Liver (tissue), 3 donors: ENCODE measurements at regions not wholly inside any gene's neighbourhood (a gene's known extent, or its start where the extent isn't known, plus 50 kb on each side); places are given as distances from the start of the nearest gene placed in this dataset.

Source experiments
- CTCF ChIP-seq: fragments of 150-350 bp; IDR thresholded peaks from 2 replicates; pipeline ENCODE4 v1.5.1; 2017; ENCODE audit warnings: improper control_type of control experiment, low read depth, low read length; ENCODE audit not compliant: missing input control
- MAX ChIP-seq: IDR thresholded peaks from 2 replicates; pipeline ENCODE4 v1.6.1; 2016; ENCODE audit warnings: antibody characterized with exemption
- REST ChIP-seq: IDR thresholded peaks from 2 replicates; pipeline ENCODE4 v1.6.1; 2016; ENCODE audit warnings: antibody characterized with exemption, mild to moderate bottlenecking
- RXRA ChIP-seq, 2 donors: IDR thresholded peaks; 2 replicates each; pipeline ENCODE4 v1.6.1; 2017 to 2018; ENCODE audit warnings: antibody characterized with exemption in 2 of 2, mild to moderate bottlenecking in 1 of 2
- TAF1 ChIP-seq: conservative IDR thresholded peaks from 2 replicates; pipeline ENCODE4 v1.6.1; 2016; ENCODE audit warnings: antibody characterized with exemption, mild to moderate bottlenecking
- donor health status: healthy.
- donor health status: healthy.

- TF ChIP-seq CTCF: no peak
- TF ChIP-seq REST: no peak
- TF ChIP-seq RXRA (IDR thresholded peaks at IDR 0.05): no peak
- TF ChIP-seq TAF1: no peak
- no peak for TF ChIP-seq MAX
Measured at GRCh38 chr15:98077186-98077585, 116.7 kb downstream of the ARRDC4 start.
